PC-3 (cell line): ENCODE measurements at regions not wholly inside any gene's neighbourhood (a gene's known extent, or its start where the extent isn't known, plus 50 kb on each side); places are given as distances from the start of the nearest gene placed in this dataset.

Experiments used
- ATAC-seq: fragments of 200-7000 bp; cut with Tn5 transposase; 2 replicates; pipeline ENCODE4 v1.9.1; 2020; ENCODE audit warnings: mild to moderate bottlenecking, moderate library complexity
- BruUV-seq: library from RNA; stranded (reverse); fragments of 400-500 nt; replicated peaks from 2 replicates; lab custom pipeline; 2021; lab: Mats Ljungman, UMichigan
- CTCF ChIA-PET: fragments of 300-600 bp; sonication (Branson Sonifier 250); formaldehyde crosslinking; loops from one replicate; lab custom pipeline; 2022; ENCODE audit warnings: antibody characterized with exemption; lab: Charles Lee
- POLR2A ChIA-PET: fragments of 300-600 bp; sonication (Branson Sonifier 250); formaldehyde crosslinking; loops from one replicate; lab custom pipeline; 2022; ENCODE audit warnings: antibody characterized with exemption; ENCODE audit not compliant: unreplicated experiment; lab: Charles Lee
- DNase-seq: peaks from one replicate; pipeline ENCODE4 v3.0.0-alpha.2; 2015
- H2AFZ ChIP-seq: fragments of 300-600 bp; sonication (generic); 2 replicates; pipeline ENCODE4 v1.6.0; 2016; ENCODE audit warnings: antibody characterized with exemption, low read length
- H3F3A ChIP-seq: fragments of 300-600 bp; sonication (generic); one replicate; pipeline ENCODE4 v1.6.0; 2017; ENCODE audit warnings: antibody characterized with exemption, low read length, control low read depth, mild to moderate bottlenecking; ENCODE audit not compliant: unreplicated experiment
- H3K27ac ChIP-seq: fragments of 300-600 bp; sonication (generic); 2 replicates; pipeline ENCODE4 v1.5.1; 2016; ENCODE audit warnings: mild to moderate bottlenecking, low read length
- H3K27me3 ChIP-seq: fragments of 300-600 bp; sonication (generic); 2 replicates; pipeline ENCODE4 v1.6.1; 2016; ENCODE audit warnings: low read length, mixed read lengths
- H3K36me3 ChIP-seq: fragments of 300-600 bp; sonication (generic); 2 replicates; pipeline ENCODE4 v1.6.1; 2016; ENCODE audit warnings: low read depth, mixed run types, low read length, mixed read lengths
- H3K4me1 ChIP-seq: fragments of 300-600 bp; sonication (generic); 2 replicates; pipeline ENCODE4 v1.5.1; 2016; ENCODE audit warnings: low read length; ENCODE audit not compliant: insufficient read depth
- H3K4me2 ChIP-seq: fragments of 300-600 bp; sonication (generic); 2 replicates; pipeline ENCODE4 v1.6.0; 2016; ENCODE audit warnings: low read length
- H3K4me3 ChIP-seq: fragments of 300-600 bp; sonication (generic); 2 replicates; pipeline ENCODE4 v1.5.1; 2016; ENCODE audit warnings: mild to moderate bottlenecking, low read length, mixed read lengths
- H3K79me2 ChIP-seq: fragments of 300-600 bp; sonication (generic); 2 replicates; pipeline ENCODE4 v1.6.1; 2017; ENCODE audit warnings: low read length, mixed read lengths
- H3K9ac ChIP-seq: fragments of 300-600 bp; sonication (generic); 2 replicates; pipeline ENCODE4 v1.6.0; 2016; ENCODE audit warnings: mild to moderate bottlenecking, low read length
- H3K9me2 ChIP-seq: fragments of 300-600 bp; sonication (generic); replicated peaks from 2 replicates; pipeline ENCODE4 v1.6.1; 2016; ENCODE audit warnings: mixed run types, low read length, mixed read lengths
- H3K9me3 ChIP-seq: fragments of 300-600 bp; sonication (generic); 2 replicates; pipeline ENCODE4 v1.6.1; 2016; ENCODE audit warnings: low read length, mixed read lengths
- H4K20me1 ChIP-seq: fragments of 300-600 bp; sonication (generic); 2 replicates; pipeline ENCODE4 v1.6.1; 2016; ENCODE audit warnings: low read length, mixed read lengths
- CTCF ChIP-seq: fragments of 300-600 bp; sonication (generic); conservative IDR thresholded peaks from 2 replicates; pipeline ENCODE4 v1.5.1; 2017; ENCODE audit warnings: antibody characterized with exemption, low read depth, mild to moderate bottlenecking, low read length
- EZH2 ChIP-seq: fragments of 300-600 bp; sonication (generic); IDR thresholded peaks from one replicate; pipeline ENCODE4 v1.6.1; 2017; ENCODE audit warnings: antibody characterized with exemption, mild to moderate bottlenecking, low read length; ENCODE audit not compliant: unreplicated experiment
- EZH2phosphoT487 ChIP-seq: fragments of 300-600 bp; sonication (generic); IDR thresholded peaks from 2 replicates; pipeline ENCODE4 v1.6.1; 2018; ENCODE audit warnings: mild to moderate bottlenecking, antibody characterized with exemption, low read length, borderline replicate concordance
- intact Hi-C: fragments of 100-400 bp; cut with micrococcal nuclease; formaldehyde crosslinking; loops from 2 replicates; pipeline ENCODE4 v1.9.0; 2023

- ChIA-PET POLR2A (no interaction called here), CTCF (no interaction called here)
- no peaks in the 10 kb centered on the region for H3K79me2 ChIP-seq
- H3K9ac ChIP-seq, result no peak overlapping the region
- no peak for TF ChIP-seq EZH2
- TF ChIP-seq CTCF, result no peak
- no peak for TF ChIP-seq EZH2phosphoT487
- BruUV-seq, result no TSS peak
- H3K27ac ChIP-seq, result no peak overlapping the region
- H3F3A ChIP-seq, result no peaks in the 10 kb centered on the region
- intact Hi-C loops, result no loop called here
- no peaks in the 10 kb centered on the region for H4K20me1 ChIP-seq
- H3K4me1 ChIP-seq, result no peaks in the 10 kb centered on the region
- H2AFZ ChIP-seq, result no peak overlapping the region
- H3K9me3 ChIP-seq, result no peaks in the 10 kb centered on the region
- no peak for ATAC-seq
- H3K9me2 ChIP-seq, result no peaks in the 10 kb centered on the region
- H3K4me3 ChIP-seq, result no peak overlapping the region
- DNase-seq, result no peak
- H3K36me3 ChIP-seq, result no peaks in the 10 kb centered on the region
- peaks cover 58% of the 10 kb centered on the region for H3K27me3 ChIP-seq
- H3K4me2 ChIP-seq, result no peak overlapping the region
Measured at GRCh38 chr11:116488836-116489389, 283.9 kb downstream of the BUD13 start.

GRCh38 chr11:116485425-116485824 lies 287.4 kb downstream of the BUD13 start:
- ATAC-seq (no peak), DNase-seq (no peak)
- no peak overlapping the region for H3K4me3 ChIP-seq
- no peaks in the 10 kb centered on the region for H3K9me3 ChIP-seq
- H3K27ac ChIP-seq, result no peak overlapping the region
- H3K4me1 ChIP-seq, result no peaks in the 10 kb centered on the region
- intact Hi-C loops, result no loop called here
- TF ChIP-seq EZH2phosphoT487, result no peak
- no peak for TF ChIP-seq CTCF
- no peak for TF ChIP-seq EZH2
- H3K9me2 ChIP-seq, result no peaks in the 10 kb centered on the region
- H3K4me2 ChIP-seq, result no peak overlapping the region
- ChIA-PET CTCF (no interaction called here), POLR2A (no interaction called here)
- H3K79me2 ChIP-seq, result no peaks in the 10 kb centered on the region
- H3F3A ChIP-seq, result no peaks in the 10 kb centered on the region
- no peaks in the 10 kb centered on the region for H3K36me3 ChIP-seq
- no peaks in the 10 kb centered on the region for H4K20me1 ChIP-seq
- no peak overlapping the region for H2AFZ ChIP-seq
- H3K9ac ChIP-seq, result no peak overlapping the region
- no TSS peak for BruUV-seq
- H3K27me3 ChIP-seq, result peaks cover 61% of the 10 kb centered on the region

GRCh38 chr11:116482716-116483115 lies 290.1 kb downstream of the BUD13 start:
- ChIA-PET POLR2A (no interaction called here), CTCF (no interaction called here)
- Histone ChIP-seq H3K27me3 (peaks cover 37% of the 10 kb centered on the region; the same call in 1 of the 2 replicates), H3F3A (no peaks in the 10 kb centered on the region), H4K20me1 (no peaks in the 10 kb centered on the region), H3K9ac (no peak overlapping the region), H3K79me2 (no peaks in the 10 kb centered on the region), H3K27ac (no peak overlapping the region), H3K4me2 (no peak overlapping the region), H3K4me1 (no peaks in the 10 kb centered on the region), H3K9me2 (no peaks in the 10 kb centered on the region), H3K9me3 (no peaks in the 10 kb centered on the region), H3K4me3 (no peak overlapping the region), H2AFZ (no peak overlapping the region), H3K36me3 (no peaks in the 10 kb centered on the region)
- no TSS peak for BruUV-seq
- intact Hi-C loops, result no loop called here
- no peak for TF ChIP-seq EZH2phosphoT487
- no peak for TF ChIP-seq CTCF
- TF ChIP-seq EZH2, result no peak
- ATAC-seq (no peak), DNase-seq (no peak)
